Adrenal gland (tissue), 9 donors: ENCODE measurements at regions not wholly inside any gene's neighbourhood (a gene's known extent, or its start where the extent isn't known, plus 50 kb on each side); places are given as distances from the start of the nearest gene placed in this dataset.

Experiments used
- DNase-seq, 7 donors: peaks; one replicate each; pipeline ENCODE4 v3.0.0-alpha.2; 2019 to 2020
- H3K27ac ChIP-seq, 5 donors: fragments of 200-600 bp; sonication (generic) in 4 of 5; 1 replicate in 3 of 5; 2 replicates in 2 of 5; pipeline versions ENCODE4 v1.5.1 to v1.8.0; 2016 to 2020; ENCODE audit warnings: mild to moderate bottlenecking in 1 of 5
- H3K27me3 ChIP-seq: fragments of 200-600 bp; 2 replicates; pipeline ENCODE4 v1.8.0; 2021
- H3K36me3 ChIP-seq, 2 donors: fragments of 200-600 bp; replicated peaks in 1 of 2; 1 replicate in 1 of 2; 2 replicates in 1 of 2; pipeline versions ENCODE4 v1.5.1 to v1.8.0; 2018 to 2022
- H3K4me1 ChIP-seq, 2 donors: fragments of 200-600 bp; replicated peaks in 1 of 2; 1 replicate in 1 of 2; 2 replicates in 1 of 2; pipeline versions ENCODE4 v1.5.1 to v1.8.0; 2018 to 2021
- H3K4me3 ChIP-seq, 4 donors: fragments of 200-600 bp; sonication (generic) in 3 of 4; one replicate each; pipeline ENCODE4 v1.5.1; 2016 to 2018
- H3K9me3 ChIP-seq, 3 donors: fragments of 200-600 bp; sonication (generic) in 1 of 3; replicated peaks in 1 of 3; 1 replicate in 2 of 3; 2 replicates in 1 of 3; pipeline versions ENCODE4 v1.5.1 to v1.8.0; 2016 to 2021
- CTCF ChIP-seq, 6 experiments: fragments of 450-650 bp in 4 of 6; fragments of 200-600 bp in 2 of 6; sonication (generic) in 1 of 6; IDR thresholded peaks; 1 replicate in 5 of 6; 2 replicates in 1 of 6; pipeline versions ENCODE4 v1.5.1 to v1.8.0; 2016 to 2021; ENCODE audit warnings: antibody characterized with exemption in 6 of 6, mild to moderate bottlenecking in 2 of 6, moderate library complexity in 1 of 6
- POLR2A ChIP-seq, 2 donors: fragments of 450-650 bp; IDR thresholded peaks; one replicate each; pipeline ENCODE4 v1.6.1; 2017; ENCODE audit warnings: antibody characterized with exemption in 2 of 2, mild to moderate bottlenecking in 2 of 2, moderate library complexity in 1 of 2
- WGBS, 4 donors: extraction: QIAGEN DNeasy Blood & Tissue Kit in 2 of 4; methylation state at CpG; one replicate each; pipeline versions ENCODE4 v1.1.5 to v1.1.7; 2013 to 2017; 5-methylcytosine and 5-hydroxymethylcytosine counted together
- intact Hi-C, 2 donors: fragments of 100-400 bp; cut with DNase I; formaldehyde crosslinking; loops; one replicate each; pipeline versions ENCODE4 v1.14.1 to v1.15.0; 2022 to 2023
- donor health status: healthy with polysubstance abuse.
- donor health status: Bipolar disorder and iron deficiency.
- donor health status: DM: yes; HTN: yes; CAD: no.
- donor health status: DM: no; HTN: no; CAD: no.
- donor health status: DM: no; HTN: no; CAD: no.

GRCh38 chr11:97814325-97814959 lies 1206.3 kb upstream of the CNTN5 start:
- TF ChIP-seq POLR2A (IDR thresholded peaks at IDR 0.05) = no peak
- no peak for TF ChIP-seq CTCF (IDR thresholded peaks at IDR 0.05)
- H3K9me3 ChIP-seq = no peaks in the 10 kb centered on the region
- no peak overlapping the region for H3K4me3 ChIP-seq
- intact Hi-C loops = no loop called here
- no peaks in the 10 kb centered on the region for H3K36me3 ChIP-seq
- no peak overlapping the region for H3K27ac ChIP-seq
- no peaks in the 10 kb centered on the region for H3K27me3 ChIP-seq
- WGBS, 4 donors = 65 to 67% (median 66%) methylated on average over 4 of the region's 4 CpGs
- DNase-seq = no peak
- H3K4me1 ChIP-seq = no peaks in the 10 kb centered on the region

DNA sequence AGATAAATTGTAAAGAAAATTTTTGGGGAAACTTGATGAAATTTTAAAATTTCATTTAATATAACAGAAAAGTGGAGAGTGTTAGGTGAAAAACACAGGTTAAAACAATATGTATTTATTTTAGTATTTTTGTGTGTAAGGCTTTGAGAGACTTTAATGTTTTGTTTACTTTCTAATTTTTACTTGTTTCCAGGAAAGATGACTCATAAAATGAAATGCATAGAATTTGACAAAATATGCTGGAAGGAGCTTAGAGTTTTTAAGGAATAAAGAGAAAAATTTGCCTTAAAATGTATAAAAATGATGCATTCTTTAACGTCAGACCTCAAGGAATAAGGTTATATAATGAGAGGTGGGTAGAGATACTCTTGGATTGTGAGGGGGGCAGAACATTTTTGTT lies 1205.1 kb upstream of the CNTN5 start:
- Histone ChIP-seq H3K4me3 (no peak overlapping the region), H3K36me3 (no peaks in the 10 kb centered on the region), H3K27ac (no peak overlapping the region), H3K27me3 (no peaks in the 10 kb centered on the region), H3K4me1 (no peaks in the 10 kb centered on the region), H3K9me3 (no peaks in the 10 kb centered on the region)
- WGBS, 4 donors = 49 to 66% (median 64%) methylated on average over 1 of the region's 1 CpG
- intact Hi-C loops = no loop called here
- DNase-seq = no peak
- TF ChIP-seq CTCF (IDR thresholded peaks at IDR 0.05) (no peak), POLR2A (IDR thresholded peaks at IDR 0.05) (no peak)

GRCh38 chr11:97832451-97832850 lies 1188.3 kb upstream of the CNTN5 start:
- Histone ChIP-seq H3K27ac (no peak overlapping the region), H3K4me3 (no peak overlapping the region), H3K9me3 (no peaks in the 10 kb centered on the region), H3K4me1 (no peaks in the 10 kb centered on the region), H3K27me3 (no peaks in the 10 kb centered on the region), H3K36me3 (no peaks in the 10 kb centered on the region)
- no peak for DNase-seq
- WGBS, 4 donors = 46 to 72% (median 67%) methylated on average over 4 of the region's 4 CpGs
- no peak for TF ChIP-seq POLR2A (IDR thresholded peaks at IDR 0.05)
- intact Hi-C loops = no loop called here

DNA sequence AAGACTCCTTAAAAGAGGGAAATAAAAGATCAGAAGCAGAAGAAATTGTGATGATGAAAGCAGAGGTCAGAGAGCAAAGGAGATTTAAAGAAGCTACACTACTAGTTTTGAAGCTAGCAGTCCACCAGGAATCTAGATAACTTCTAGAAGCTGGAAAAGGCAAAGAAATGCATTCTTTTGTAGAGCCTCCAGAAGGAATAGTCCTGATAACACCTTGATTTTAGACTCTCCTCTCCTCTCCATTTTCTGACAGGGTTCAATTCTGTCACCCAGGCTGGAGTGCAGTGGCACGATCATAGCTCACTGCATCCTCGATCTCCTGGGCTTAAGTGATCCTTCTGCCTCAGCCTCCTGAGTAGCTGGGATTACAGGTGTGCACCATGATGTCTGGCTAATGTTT lies 1187.3 kb upstream of the CNTN5 start:
- Histone ChIP-seq H3K9me3 (no peaks in the 10 kb centered on the region), H3K27me3 (no peaks in the 10 kb centered on the region)
- no peak for TF ChIP-seq CTCF (IDR thresholded peaks at IDR 0.05)
- TF ChIP-seq POLR2A (IDR thresholded peaks at IDR 0.05) = no peak

GRCh38 chr11:97844016-97844415 lies 1176.7 kb upstream of the CNTN5 start:
- no peak for TF ChIP-seq CTCF (IDR thresholded peaks at IDR 0.05)
- TF ChIP-seq POLR2A (IDR thresholded peaks at IDR 0.05) = no peak
- DNase-seq = no peak
- no peaks in the 10 kb centered on the region for H3K36me3 ChIP-seq
- no peak overlapping the region for H3K27ac ChIP-seq
- H3K9me3 ChIP-seq = no peaks in the 10 kb centered on the region
- no peak overlapping the region for H3K4me3 ChIP-seq
- intact Hi-C loops = no loop called here
- no peaks in the 10 kb centered on the region for H3K27me3 ChIP-seq
- no peaks in the 10 kb centered on the region for H3K4me1 ChIP-seq

More for the DNA sequence above, 1187.3 kb upstream of the CNTN5 start:
- DNase-seq = no peak
- no peaks in the 10 kb centered on the region for H3K4me1 ChIP-seq
- no peaks in the 10 kb centered on the region for H3K36me3 ChIP-seq
- intact Hi-C loops = no loop called here
- H3K27ac ChIP-seq = no peak overlapping the region
- WGBS, 4 donors = 86 to 100% (median 95%) methylated on average over 1 to 2 of the region's 2 CpGs
- no peak overlapping the region for H3K4me3 ChIP-seq
